Liver (tissue), 8 donors: ENCODE measurements at regions not wholly inside any gene's neighbourhood (a gene's known extent, or its start where the extent isn't known, plus 50 kb on each side); places are given as distances from the start of the nearest gene placed in this dataset.
A peak's percentile ranks its signal among the peaks of the same experiment; 100 is the strongest.

Source experiments
- DNase-seq: peaks from one replicate; pipeline ENCODE4 v3.0.0-alpha.2; 2017; ENCODE audit warnings: low spot score
- H3K27ac ChIP-seq, 2 donors: one replicate each; pipeline ENCODE4 v1.7.0; 2013; ENCODE audit warnings: inconsistent platforms in 2 of 2, low read length in 2 of 2, control low read depth in 1 of 2, low read depth in 1 of 2, mild to moderate bottlenecking in 1 of 2
- H3K27me3 ChIP-seq, 4 donors: one replicate each; pipeline versions ENCODE4 v1.6.1 to v1.7.0; 2013; ENCODE audit warnings: low read length in 3 of 4, inconsistent platforms in 1 of 4, mild to moderate bottlenecking in 1 of 4, moderate library complexity in 1 of 4; ENCODE audit not compliant: control insufficient read depth in 4 of 4, insufficient read depth in 4 of 4
- H3K36me3 ChIP-seq, 4 donors: one replicate each; pipeline versions ENCODE4 v1.6.1 to v1.7.0; 2013; ENCODE audit warnings: low read length in 3 of 4, mild to moderate bottlenecking in 3 of 4, low read depth in 1 of 4, moderate library complexity in 1 of 4; ENCODE audit not compliant: control insufficient read depth in 4 of 4, insufficient read depth in 3 of 4
- H3K4me1 ChIP-seq, 4 donors: one replicate each; pipeline versions ENCODE4 v1.6.1 to v1.7.0; 2013; ENCODE audit warnings: low read length in 3 of 4, mild to moderate bottlenecking in 3 of 4, moderate library complexity in 1 of 4; ENCODE audit not compliant: control insufficient read depth in 4 of 4, insufficient read depth in 4 of 4
- H3K4me3 ChIP-seq, 3 donors: one replicate each; pipeline versions ENCODE4 v1.6.1 to v1.7.0; 2013; ENCODE audit warnings: low read length in 3 of 3, control low read depth in 1 of 3, low read depth in 1 of 3, mild to moderate bottlenecking in 1 of 3
- H3K9ac ChIP-seq, 2 donors: one replicate each; pipeline ENCODE4 v1.7.0; 2013; ENCODE audit warnings: low read length in 2 of 2, mild to moderate bottlenecking in 2 of 2, moderate library complexity in 2 of 2, control low read depth in 1 of 2, low read depth in 1 of 2
- H3K9me3 ChIP-seq, 4 donors: one replicate each; pipeline versions ENCODE4 v1.6.1 to v1.7.0; 2013; ENCODE audit warnings: low read length in 3 of 4; ENCODE audit not compliant: control insufficient read depth in 4 of 4
- EGR1 ChIP-seq, 2 donors: IDR thresholded peaks; 2 replicates each; pipeline ENCODE4 v1.6.1; 2016 to 2018; ENCODE audit warnings: antibody characterized with exemption in 2 of 2, low read depth in 2 of 2
- FOXA1 ChIP-seq: IDR thresholded peaks from 2 replicates; pipeline ENCODE4 v1.6.1; 2016; ENCODE audit warnings: antibody characterized with exemption
- FOXA2 ChIP-seq: IDR thresholded peaks from 2 replicates; pipeline ENCODE4 v1.6.1; 2016; ENCODE audit warnings: antibody characterized with exemption
- HNF4A ChIP-seq, 2 donors: conservative IDR thresholded peaks; 2 replicates each; pipeline ENCODE4 v1.6.1; 2016; ENCODE audit warnings: antibody characterized with exemption in 2 of 2, mild to moderate bottlenecking in 2 of 2
- HNF4G ChIP-seq: IDR thresholded peaks from 2 replicates; pipeline ENCODE4 v1.6.1; 2016; ENCODE audit warnings: antibody characterized with exemption
- JUND ChIP-seq, 2 donors: IDR thresholded peaks; 2 replicates each; pipeline ENCODE4 v1.6.1; 2016; ENCODE audit warnings: antibody characterized with exemption in 2 of 2
- NR2F2 ChIP-seq: IDR thresholded peaks from 2 replicates; pipeline ENCODE4 v1.6.1; 2016; ENCODE audit warnings: antibody characterized with exemption
- RAD21 ChIP-seq, 2 donors: IDR thresholded peaks; 2 replicates each; pipeline ENCODE4 v1.6.1; 2016; ENCODE audit warnings: antibody characterized with exemption in 2 of 2, mild to moderate bottlenecking in 2 of 2
- RXRA ChIP-seq, 2 donors: IDR thresholded peaks; 2 replicates each; pipeline ENCODE4 v1.6.1; 2017 to 2018; ENCODE audit warnings: antibody characterized with exemption in 2 of 2, mild to moderate bottlenecking in 1 of 2
- SP1 ChIP-seq: IDR thresholded peaks from 2 replicates; pipeline ENCODE4 v1.6.1; 2018; ENCODE audit warnings: antibody characterized with exemption, mild to moderate bottlenecking
- TAF1 ChIP-seq: conservative IDR thresholded peaks from 2 replicates; pipeline ENCODE4 v1.6.1; 2016; ENCODE audit warnings: antibody characterized with exemption, mild to moderate bottlenecking
- YY1 ChIP-seq: IDR thresholded peaks from 2 replicates; pipeline ENCODE4 v1.6.1; 2016; ENCODE audit warnings: antibody characterized with exemption, mild to moderate bottlenecking
- whole genome bisulfite sequencing: extraction: QIAGEN DNeasy Blood & Tissue Kit; methylation state at CpG from one replicate; pipeline ENCODE4 v1.1.7; 2013; 5-methylcytosine and 5-hydroxymethylcytosine counted together
- TF ChIP-seq, protein P1 (sequence below): IDR thresholded peaks from 2 replicates; pipeline ENCODE4 v1.6.1; 2016; ENCODE audit warnings: antibody characterized with exemption
- TF ChIP-seq, protein P2 (sequence below): fragments of 150-350 bp; IDR thresholded peaks from 2 replicates; pipeline ENCODE4 v1.5.1; 2017; ENCODE audit warnings: improper control_type of control experiment, low read depth, low read length; ENCODE audit not compliant: missing input control
- TF ChIP-seq, protein P3 (sequence below): IDR thresholded peaks from 2 replicates; pipeline ENCODE4 v1.6.1; 2016; ENCODE audit warnings: antibody characterized with exemption
- TF ChIP-seq, protein P4 (sequence below): IDR thresholded peaks from 2 replicates; pipeline ENCODE4 v1.6.1; 2016; ENCODE audit warnings: antibody characterized with exemption
- TF ChIP-seq, protein P5 (sequence below): IDR thresholded peaks from 2 replicates; pipeline ENCODE4 v1.6.1; 2016; ENCODE audit warnings: antibody characterized with exemption, mild to moderate bottlenecking
- donor health status: healthy.
- donor health status: healthy.
- donor health status: healthy.
- donor health status: healthy.
- donor health status: healthy.

DNA sequence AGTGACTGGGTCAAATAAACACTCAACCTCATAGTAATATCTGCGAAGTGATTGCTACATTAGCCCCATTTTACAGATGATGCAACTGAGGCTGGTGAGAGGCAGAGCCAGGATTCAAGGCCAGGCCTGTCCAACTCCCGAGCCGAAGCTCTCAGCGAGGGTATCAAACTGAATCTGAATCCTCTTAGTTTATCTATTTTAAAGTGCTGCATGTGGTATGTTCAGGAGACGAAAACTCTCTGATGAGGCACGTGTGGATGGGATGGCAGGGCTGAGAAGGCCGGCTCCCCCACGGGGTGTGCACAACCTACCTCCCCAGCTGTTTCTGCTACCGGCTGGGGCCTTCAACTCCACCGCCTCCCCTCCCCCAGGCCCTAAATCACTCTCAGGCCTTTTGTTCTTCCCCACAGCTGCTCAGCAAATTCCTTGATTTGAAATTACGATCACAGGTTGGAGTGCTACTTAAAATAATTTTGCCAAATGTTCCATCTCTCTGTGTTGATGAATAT lies 171.8 kb downstream of the TOMM20 start:
- Histone ChIP-seq H3K4me1 (peaks cover 24 to 65% (median 49%) of the 10 kb centered on the region in 4 donors), H3K36me3 (no peaks in the 10 kb centered on the region), H3K27ac (peak overlapping the region; percentile 95), H3K9me3 (no peaks in the 10 kb centered on the region), H3K27me3 (no peaks in the 10 kb centered on the region), H3K4me3 (no peak overlapping the region), H3K9ac (peak overlapping the region; percentile 55 to 65)
- WGBS: 34% methylated on average over 11 of the region's 11 CpGs
- TF ChIP-seq HNF4G (no peak), FOXA1 (no peak), FOXA2 (no peak), HNF4A (conservative IDR thresholded peaks at IDR 0.05) (no peak), TAF1 (no peak)
- TF ChIP-seq, protein P1, sequence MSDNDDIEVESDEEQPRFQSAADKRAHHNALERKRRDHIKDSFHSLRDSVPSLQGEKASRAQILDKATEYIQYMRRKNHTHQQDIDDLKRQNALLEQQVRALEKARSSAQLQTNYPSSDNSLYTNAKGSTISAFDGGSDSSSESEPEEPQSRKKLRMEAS: peak; percentile 25
- TF ChIP-seq, protein P2, sequence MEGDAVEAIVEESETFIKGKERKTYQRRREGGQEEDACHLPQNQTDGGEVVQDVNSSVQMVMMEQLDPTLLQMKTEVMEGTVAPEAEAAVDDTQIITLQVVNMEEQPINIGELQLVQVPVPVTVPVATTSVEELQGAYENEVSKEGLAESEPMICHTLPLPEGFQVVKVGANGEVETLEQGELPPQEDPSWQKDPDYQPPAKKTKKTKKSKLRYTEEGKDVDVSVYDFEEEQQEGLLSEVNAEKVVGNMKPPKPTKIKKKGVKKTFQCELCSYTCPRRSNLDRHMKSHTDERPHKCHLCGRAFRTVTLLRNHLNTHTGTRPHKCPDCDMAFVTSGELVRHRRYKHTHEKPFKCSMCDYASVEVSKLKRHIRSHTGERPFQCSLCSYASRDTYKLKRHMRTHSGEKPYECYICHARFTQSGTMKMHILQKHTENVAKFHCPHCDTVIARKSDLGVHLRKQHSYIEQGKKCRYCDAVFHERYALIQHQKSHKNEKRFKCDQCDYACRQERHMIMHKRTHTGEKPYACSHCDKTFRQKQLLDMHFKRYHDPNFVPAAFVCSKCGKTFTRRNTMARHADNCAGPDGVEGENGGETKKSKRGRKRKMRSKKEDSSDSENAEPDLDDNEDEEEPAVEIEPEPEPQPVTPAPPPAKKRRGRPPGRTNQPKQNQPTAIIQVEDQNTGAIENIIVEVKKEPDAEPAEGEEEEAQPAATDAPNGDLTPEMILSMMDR: no peak
- TF ChIP-seq, protein P3, sequence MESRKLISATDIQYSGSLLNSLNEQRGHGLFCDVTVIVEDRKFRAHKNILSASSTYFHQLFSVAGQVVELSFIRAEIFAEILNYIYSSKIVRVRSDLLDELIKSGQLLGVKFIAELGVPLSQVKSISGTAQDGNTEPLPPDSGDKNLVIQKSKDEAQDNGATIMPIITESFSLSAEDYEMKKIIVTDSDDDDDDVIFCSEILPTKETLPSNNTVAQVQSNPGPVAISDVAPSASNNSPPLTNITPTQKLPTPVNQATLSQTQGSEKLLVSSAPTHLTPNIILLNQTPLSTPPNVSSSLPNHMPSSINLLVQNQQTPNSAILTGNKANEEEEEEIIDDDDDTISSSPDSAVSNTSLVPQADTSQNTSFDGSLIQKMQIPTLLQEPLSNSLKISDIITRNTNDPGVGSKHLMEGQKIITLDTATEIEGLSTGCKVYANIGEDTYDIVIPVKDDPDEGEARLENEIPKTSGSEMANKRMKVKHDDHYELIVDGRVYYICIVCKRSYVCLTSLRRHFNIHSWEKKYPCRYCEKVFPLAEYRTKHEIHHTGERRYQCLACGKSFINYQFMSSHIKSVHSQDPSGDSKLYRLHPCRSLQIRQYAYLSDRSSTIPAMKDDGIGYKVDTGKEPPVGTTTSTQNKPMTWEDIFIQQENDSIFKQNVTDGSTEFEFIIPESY: no peak
- DNase-seq: no peak

DNA sequence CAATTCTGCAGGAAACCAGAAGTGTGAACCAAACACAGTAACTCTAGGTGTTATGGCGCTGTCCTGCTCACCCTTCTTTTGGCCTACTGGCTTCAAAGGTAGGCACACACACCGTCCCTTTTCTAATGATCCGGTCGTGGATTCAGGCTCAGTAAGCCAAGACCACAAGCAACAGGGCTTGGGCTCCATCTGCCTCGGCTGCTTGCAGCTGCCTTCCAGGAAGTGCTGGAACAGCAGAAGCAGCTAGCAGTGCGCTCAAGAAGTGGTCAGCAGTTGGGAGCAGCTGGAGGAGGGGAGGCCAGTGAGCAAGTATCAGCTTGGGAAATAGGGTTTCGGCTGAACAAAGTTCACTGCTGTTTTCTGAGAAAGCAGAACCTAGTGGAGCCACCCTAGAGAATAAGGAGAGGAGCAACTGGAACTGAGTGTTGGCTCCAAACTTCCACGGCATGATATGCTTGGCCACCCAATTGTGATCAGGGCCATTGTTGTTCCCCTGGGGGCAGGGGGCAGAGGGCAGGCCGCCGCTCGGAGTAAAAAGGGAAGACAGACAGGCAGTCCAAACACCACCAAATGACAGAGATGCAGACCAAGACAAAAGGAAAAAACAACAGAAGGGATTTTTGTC lies 173.4 kb downstream of the TOMM20 start:
- TF ChIP-seq, protein P4, sequence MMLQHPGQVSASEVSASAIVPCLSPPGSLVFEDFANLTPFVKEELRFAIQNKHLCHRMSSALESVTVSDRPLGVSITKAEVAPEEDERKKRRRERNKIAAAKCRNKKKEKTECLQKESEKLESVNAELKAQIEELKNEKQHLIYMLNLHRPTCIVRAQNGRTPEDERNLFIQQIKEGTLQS: peak; percentile 11
- peak; percentile 81 for TF ChIP-seq RXRA (IDR thresholded peaks at IDR 0.05)
- TF ChIP-seq, protein P1: peak; percentile 63
- TF ChIP-seq YY1: peak; percentile 50
- TF ChIP-seq EGR1 (IDR thresholded peaks at IDR 0.05; ENCODE audit: low read depth in 2 of 2): peak in 1 of 2 donors; percentile 58
- TF ChIP-seq HNF4G: peak; percentile 38
- TF ChIP-seq, protein P3: peak; percentile 22
- peak; percentile 84 to 86 for TF ChIP-seq HNF4A (conservative IDR thresholded peaks at IDR 0.05)
- TF ChIP-seq, protein P2: no peak
- no peak for TF ChIP-seq FOXA2
- no peak for TF ChIP-seq TAF1
- TF ChIP-seq, protein P5, sequence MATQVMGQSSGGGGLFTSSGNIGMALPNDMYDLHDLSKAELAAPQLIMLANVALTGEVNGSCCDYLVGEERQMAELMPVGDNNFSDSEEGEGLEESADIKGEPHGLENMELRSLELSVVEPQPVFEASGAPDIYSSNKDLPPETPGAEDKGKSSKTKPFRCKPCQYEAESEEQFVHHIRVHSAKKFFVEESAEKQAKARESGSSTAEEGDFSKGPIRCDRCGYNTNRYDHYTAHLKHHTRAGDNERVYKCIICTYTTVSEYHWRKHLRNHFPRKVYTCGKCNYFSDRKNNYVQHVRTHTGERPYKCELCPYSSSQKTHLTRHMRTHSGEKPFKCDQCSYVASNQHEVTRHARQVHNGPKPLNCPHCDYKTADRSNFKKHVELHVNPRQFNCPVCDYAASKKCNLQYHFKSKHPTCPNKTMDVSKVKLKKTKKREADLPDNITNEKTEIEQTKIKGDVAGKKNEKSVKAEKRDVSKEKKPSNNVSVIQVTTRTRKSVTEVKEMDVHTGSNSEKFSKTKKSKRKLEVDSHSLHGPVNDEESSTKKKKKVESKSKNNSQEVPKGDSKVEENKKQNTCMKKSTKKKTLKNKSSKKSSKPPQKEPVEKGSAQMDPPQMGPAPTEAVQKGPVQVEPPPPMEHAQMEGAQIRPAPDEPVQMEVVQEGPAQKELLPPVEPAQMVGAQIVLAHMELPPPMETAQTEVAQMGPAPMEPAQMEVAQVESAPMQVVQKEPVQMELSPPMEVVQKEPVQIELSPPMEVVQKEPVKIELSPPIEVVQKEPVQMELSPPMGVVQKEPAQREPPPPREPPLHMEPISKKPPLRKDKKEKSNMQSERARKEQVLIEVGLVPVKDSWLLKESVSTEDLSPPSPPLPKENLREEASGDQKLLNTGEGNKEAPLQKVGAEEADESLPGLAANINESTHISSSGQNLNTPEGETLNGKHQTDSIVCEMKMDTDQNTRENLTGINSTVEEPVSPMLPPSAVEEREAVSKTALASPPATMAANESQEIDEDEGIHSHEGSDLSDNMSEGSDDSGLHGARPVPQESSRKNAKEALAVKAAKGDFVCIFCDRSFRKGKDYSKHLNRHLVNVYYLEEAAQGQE: peak; percentile 21
- TF ChIP-seq JUND (IDR thresholded peaks at IDR 0.05): no peak
- TF ChIP-seq RAD21 (IDR thresholded peaks at IDR 0.05): peak; percentile 58 to 74
- no peak for TF ChIP-seq FOXA1
- TF ChIP-seq SP1: peak; percentile 80
- no peak for TF ChIP-seq NR2F2
- H3K4me1 ChIP-seq: peaks cover 15 to 53% (median 38%) of the 10 kb centered on the region in 4 donors
- WGBS: 15% methylated on average over 11 of the region's 11 CpGs
- no peaks in the 10 kb centered on the region for H3K36me3 ChIP-seq
- no peak for DNase-seq
- no peaks in the 10 kb centered on the region for H3K9me3 ChIP-seq
- H3K9ac ChIP-seq: peak overlapping the region; percentile 46 to 85
- no peaks in the 10 kb centered on the region for H3K27me3 ChIP-seq
- H3K27ac ChIP-seq: peak overlapping the region; percentile 95
- H3K4me3 ChIP-seq: no peak overlapping the region
